Mesendoderm (in vitro differentiated cells): ENCODE measurements at regions not wholly inside any gene's neighbourhood (a gene's known extent, or its start where the extent isn't known, plus 50 kb on each side); places are given as distances from the start of the nearest gene placed in this dataset.

Experiments
- DNase-seq: peaks from one replicate; pipeline ENCODE4 v3.0.0; 2013
- H2AK5ac ChIP-seq: 2 replicates; pipeline ENCODE4 v1.6.1; 2013; ENCODE audit warnings: low read length, inconsistent platforms
- H2BK120ac ChIP-seq: 2 replicates; pipeline ENCODE4 v1.6.1; 2013; ENCODE audit warnings: low read depth, mild to moderate bottlenecking, low read length, moderate library complexity, mixed read lengths
- H2BK15ac ChIP-seq: replicated peaks from 2 replicates; pipeline ENCODE4 v1.6.1; 2013; ENCODE audit warnings: low read depth, mild to moderate bottlenecking, moderate library complexity
- H2BK5ac ChIP-seq: 2 replicates; pipeline ENCODE4 v1.6.1; 2013; ENCODE audit warnings: low read length, inconsistent platforms
- H3K18ac ChIP-seq: 2 replicates; pipeline ENCODE4 v1.6.1; 2013; ENCODE audit warnings: mild to moderate bottlenecking, low read length, mixed read lengths
- H3K23ac ChIP-seq: one replicate; pipeline ENCODE4 v1.6.1; 2013; ENCODE audit warnings: low read length
- H3K27ac ChIP-seq: 2 replicates; pipeline ENCODE4 v1.5.1; 2013; ENCODE audit warnings: low read depth, mild to moderate bottlenecking, inconsistent platforms, low read length, moderate library complexity
- H3K27me3 ChIP-seq: 2 replicates; pipeline ENCODE4 v1.6.1; 2013; ENCODE audit warnings: low read length, control low read depth, mild to moderate bottlenecking, inconsistent platforms; ENCODE audit not compliant: insufficient read depth, poor library complexity
- H3K36me3 ChIP-seq: 2 replicates; pipeline ENCODE4 v1.6.1; 2013; ENCODE audit warnings: low read length, inconsistent platforms; ENCODE audit not compliant: control insufficient read depth, insufficient read depth
- H3K4ac ChIP-seq: one replicate; pipeline ENCODE4 v1.6.1; 2013; ENCODE audit warnings: low read depth, mild to moderate bottlenecking, low read length, moderate library complexity
- H3K4me1 ChIP-seq: 2 replicates; pipeline ENCODE4 v1.6.1; 2013; ENCODE audit warnings: low read depth, low read length, inconsistent platforms; ENCODE audit not compliant: control insufficient read depth
- H3K4me2 ChIP-seq: 2 replicates; pipeline ENCODE4 v1.6.1; 2013; ENCODE audit warnings: low read length
- H3K4me3 ChIP-seq: 2 replicates; pipeline ENCODE4 v1.5.1; 2013; ENCODE audit warnings: mild to moderate bottlenecking, low read length
- H3K56ac ChIP-seq: one replicate; pipeline ENCODE4 v1.6.1; 2013; ENCODE audit warnings: low read length
- H3K79me1 ChIP-seq: 2 replicates; pipeline ENCODE4 v1.6.1; 2013; ENCODE audit warnings: low read length, inconsistent platforms
- H3K79me2 ChIP-seq: 2 replicates; pipeline ENCODE4 v1.6.1; 2013; ENCODE audit warnings: mild to moderate bottlenecking, low read length; ENCODE audit not compliant: control insufficient read depth, insufficient read depth
- H3K9ac ChIP-seq: 2 replicates; pipeline ENCODE4 v1.6.1; 2013; ENCODE audit warnings: low read length, inconsistent platforms
- H4K5ac ChIP-seq: one replicate; pipeline ENCODE4 v1.6.1; 2013; ENCODE audit warnings: low read length
- H4K8ac ChIP-seq: one replicate; pipeline ENCODE4 v1.6.1; 2013; ENCODE audit warnings: low read depth, mild to moderate bottlenecking, control low read depth, low read length, moderate library complexity
- WGBS: extraction: QIAGEN DNeasy Blood & Tissue Kit; methylation state at CpG from one replicate; pipeline ENCODE4 v1.1.7; 2013; ENCODE audit warnings: low lambda C conversion rate, missing lambda C conversion rate; ENCODE audit not compliant: insufficient coverage; ENCODE audit errors: extremely low coverage; 5-methylcytosine and 5-hydroxymethylcytosine counted together

DNA sequence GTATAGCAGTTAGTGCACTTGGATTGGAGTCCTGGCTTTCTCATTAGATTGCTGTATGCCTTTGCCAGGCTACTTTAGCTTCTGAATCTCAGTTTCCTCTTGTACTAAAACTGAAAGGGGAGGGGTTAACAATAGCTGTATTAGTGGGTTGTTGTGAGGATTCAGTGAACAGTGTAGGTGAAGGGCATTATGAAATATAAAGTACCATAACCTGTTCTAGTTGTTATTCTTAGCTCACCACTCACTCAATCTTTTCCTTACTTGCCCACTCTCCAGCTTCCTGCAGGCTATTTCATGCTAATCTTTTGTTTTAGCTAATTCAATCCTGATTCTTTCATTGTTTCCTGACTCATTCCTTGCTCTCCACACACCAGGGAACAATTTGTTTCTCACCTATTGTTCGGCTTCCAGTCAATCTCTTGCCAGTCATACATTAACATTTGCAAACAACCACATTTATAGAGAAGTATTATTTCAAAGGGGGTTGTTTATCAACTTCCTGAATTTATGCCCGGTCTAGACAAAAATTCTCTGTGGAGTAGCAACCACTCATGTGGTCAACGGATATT is 50.6 kb upstream of the EDA start:
- Histone ChIP-seq H3K4ac (no peak overlapping the region), H3K4me1 (peaks cover 4% of the 10 kb centered on the region), H3K4me3 (no peak overlapping the region), H3K56ac (peak overlapping the region; percentile 60), H3K9ac (no peak overlapping the region), H3K4me2 (no peak overlapping the region), H3K36me3 (no peaks in the 10 kb centered on the region), H2BK120ac (no peak overlapping the region), H2AK5ac (no peak overlapping the region), H3K79me2 (no peaks in the 10 kb centered on the region), H3K18ac (no peak overlapping the region), H2BK5ac (peak overlapping the region; percentile 23), H3K27ac (peak overlapping the region; percentile 11), H4K8ac (no peak overlapping the region), H4K5ac (no peak overlapping the region), H3K23ac (no peak overlapping the region), H3K79me1 (no peaks in the 10 kb centered on the region), H2BK15ac (no peak overlapping the region), H3K27me3 (no peaks in the 10 kb centered on the region)
- peak; percentile 53 for DNase-seq
- no CpG with 5 or more reads among the region's 3 CpGs for WGBS
